ENCODE measurements at regions not wholly inside any gene's neighbourhood (a gene's known extent, or its start where the extent isn't known, plus 50 kb on each side); places are given as distances from the start of the nearest gene placed in this dataset.

DNA sequence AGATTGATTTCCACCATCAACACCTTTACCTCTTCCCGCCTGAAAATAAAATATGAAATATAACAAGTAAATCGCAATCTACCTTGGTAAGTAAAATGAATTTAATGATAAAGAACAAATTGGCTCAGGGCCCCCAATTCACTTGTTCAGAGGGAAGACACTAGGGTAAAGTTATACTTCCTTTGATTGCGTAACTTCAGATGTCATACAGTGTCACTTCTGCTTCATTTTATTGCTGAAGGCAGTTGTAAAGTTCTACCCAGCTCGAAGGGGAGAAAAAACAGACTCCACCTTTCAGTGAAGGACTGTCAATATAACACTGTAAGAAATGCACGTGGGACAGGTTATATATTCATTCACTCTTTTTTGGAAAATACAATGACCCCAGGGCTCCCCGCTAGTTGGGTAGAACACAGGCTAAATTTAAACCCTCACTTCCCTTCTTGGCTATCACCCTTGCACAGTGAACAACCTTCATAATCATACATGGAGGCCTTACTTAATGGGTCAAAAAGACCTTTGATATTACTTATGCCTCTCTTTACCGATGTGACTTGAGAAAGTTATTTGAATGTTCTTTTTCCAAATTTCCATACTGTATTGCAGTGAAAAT is 848.8 kb downstream of the MAT2B start:
- TF ChIP-seq POU6F1 (CRISPR knock-in tag; IDR thresholded peaks at IDR 0.05; ENCODE audit: borderline replicate concordance, low read depth) = no peak
- TF ChIP-seq ARNTL (CRISPR knock-in tag; IDR thresholded peaks at IDR 0.05; ENCODE audit: borderline replicate concordance, low read depth) = no peak
- no peak for TF ChIP-seq TSHZ2 (CRISPR knock-in tag; IDR thresholded peaks at IDR 0.05)
- TF ChIP-seq SNAI2 (CRISPR knock-in tag; IDR thresholded peaks at IDR 0.05) = no peak
- no peak for TF ChIP-seq ESRRG (CRISPR knock-in tag; IDR thresholded peaks at IDR 0.05)
- no peak for TF ChIP-seq ZFP3 (CRISPR knock-in tag; IDR thresholded peaks at IDR 0.05)
- no peak for TF ChIP-seq ZC3H10 (CRISPR knock-in tag; IDR thresholded peaks at IDR 0.05)
- ATAC-seq = no peak

DNA sequence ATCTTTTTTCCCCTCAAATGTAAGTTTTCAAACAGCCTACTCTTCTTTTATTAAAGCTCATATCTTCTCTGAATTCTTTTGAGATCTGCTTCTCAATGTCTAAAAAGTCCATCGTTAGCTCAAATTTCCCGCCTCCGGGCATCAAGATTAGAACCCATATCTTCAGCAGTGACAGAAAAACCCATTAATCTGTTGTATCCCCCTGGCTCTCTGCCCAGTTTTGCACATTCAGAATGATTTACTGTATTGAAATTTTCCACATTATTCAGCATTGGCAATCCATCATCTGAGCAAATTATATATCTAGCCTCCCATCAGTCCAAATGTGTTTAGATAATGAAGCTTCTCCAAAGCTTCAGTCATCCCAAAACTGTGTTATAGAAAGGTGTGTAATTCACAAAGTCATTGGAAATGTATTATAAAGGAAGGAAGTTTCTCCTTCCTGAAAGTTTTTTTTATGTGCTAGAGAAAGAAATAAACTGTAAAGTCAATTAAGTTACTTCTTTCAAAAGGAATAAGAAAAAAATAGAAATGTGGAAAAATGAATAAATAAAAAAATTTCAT is 849.9 kb downstream of the MAT2B start:
- ATAC-seq = no peak
- TF ChIP-seq TCF4 (CRISPR knock-in tag; IDR thresholded peaks at IDR 0.05; ENCODE audit: borderline replicate concordance) = no peak
- TF ChIP-seq ARNTL (CRISPR knock-in tag; IDR thresholded peaks at IDR 0.05; ENCODE audit: borderline replicate concordance, low read depth) = no peak
- no peak for TF ChIP-seq ZNF8 (CRISPR knock-in tag; IDR thresholded peaks at IDR 0.05)
- TF ChIP-seq, protein P1, sequence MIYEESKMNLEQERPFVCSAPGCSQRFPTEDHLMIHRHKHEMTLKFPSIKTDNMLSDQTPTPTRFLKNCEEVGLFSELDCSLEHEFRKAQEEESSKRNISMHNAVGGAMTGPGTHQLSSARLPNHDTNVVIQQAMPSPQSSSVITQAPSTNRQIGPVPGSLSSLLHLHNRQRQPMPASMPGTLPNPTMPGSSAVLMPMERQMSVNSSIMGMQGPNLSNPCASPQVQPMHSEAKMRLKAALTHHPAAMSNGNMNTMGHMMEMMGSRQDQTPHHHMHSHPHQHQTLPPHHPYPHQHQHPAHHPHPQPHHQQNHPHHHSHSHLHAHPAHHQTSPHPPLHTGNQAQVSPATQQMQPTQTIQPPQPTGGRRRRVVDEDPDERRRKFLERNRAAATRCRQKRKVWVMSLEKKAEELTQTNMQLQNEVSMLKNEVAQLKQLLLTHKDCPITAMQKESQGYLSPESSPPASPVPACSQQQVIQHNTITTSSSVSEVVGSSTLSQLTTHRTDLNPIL (CRISPR knock-in tag; IDR thresholded peaks at IDR 0.05; ENCODE audit: low read depth) = no peak
- no peak for TF ChIP-seq PPARA (CRISPR knock-in tag; IDR thresholded peaks at IDR 0.05; ENCODE audit: borderline replicate concordance)
- no peak for TF ChIP-seq OSR1 (CRISPR knock-in tag; IDR thresholded peaks at IDR 0.05)
- TF ChIP-seq ISL1 (CRISPR knock-in tag; IDR thresholded peaks at IDR 0.05) = peak; percentile 52

DNA sequence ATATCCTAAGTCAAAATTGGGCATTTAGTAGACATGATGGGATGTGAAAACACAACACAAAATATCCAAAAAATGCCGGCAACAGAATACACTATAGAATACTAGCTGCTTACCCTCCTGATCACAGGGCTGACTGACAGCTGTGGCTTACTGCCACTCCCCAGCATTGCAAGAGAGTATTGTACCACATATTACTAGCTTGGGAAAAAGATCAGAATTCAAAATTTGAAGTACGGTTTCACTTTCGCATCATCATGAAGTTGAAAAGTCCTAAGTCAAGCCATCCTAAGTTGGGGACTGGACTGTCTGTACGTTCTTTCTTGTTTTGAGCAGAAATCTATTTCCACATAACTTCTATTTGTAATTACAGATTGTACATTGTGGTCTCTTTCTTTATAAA is 851.4 kb downstream of the MAT2B start:
- no peak for TF ChIP-seq SNAI2 (CRISPR knock-in tag; IDR thresholded peaks at IDR 0.05)
- TF ChIP-seq ZC3H10 (CRISPR knock-in tag; IDR thresholded peaks at IDR 0.05) = no peak
- ATAC-seq = no peak

DNA sequence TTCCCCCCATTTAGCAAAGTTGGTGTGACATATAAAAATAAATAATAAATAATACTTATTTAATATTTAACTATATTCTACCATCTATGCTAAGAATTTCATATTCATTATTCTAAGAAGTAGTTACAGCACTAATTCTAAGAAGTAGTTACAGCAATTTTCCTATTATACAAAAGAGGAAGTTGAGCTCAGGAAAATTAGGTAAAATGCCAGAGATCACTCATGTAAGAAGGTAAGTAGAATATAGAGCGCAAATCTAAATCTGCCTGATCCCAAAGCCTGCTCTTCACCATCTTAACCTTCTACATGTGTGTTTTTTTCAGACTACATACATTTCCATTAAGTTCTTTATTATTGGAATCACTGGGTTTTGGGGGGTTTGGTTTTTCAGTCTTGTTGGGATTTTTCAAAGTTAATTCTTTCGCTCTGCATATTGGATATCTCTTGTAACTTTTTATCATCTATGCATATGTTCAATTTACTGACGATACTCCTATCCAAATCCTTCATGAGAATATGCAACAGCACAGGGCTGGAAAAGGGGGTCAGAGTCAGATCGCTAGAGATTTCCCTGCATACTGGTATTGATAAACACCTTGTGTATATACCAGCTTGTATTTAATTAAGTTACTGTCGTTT is 852.1 kb downstream of the MAT2B start:
- no peak for ATAC-seq
- TF ChIP-seq RARB (CRISPR knock-in tag; IDR thresholded peaks at IDR 0.05) = no peak
- TF ChIP-seq TSHZ2 (CRISPR knock-in tag; IDR thresholded peaks at IDR 0.05) = no peak
- TF ChIP-seq CSRNP3 (CRISPR knock-in tag; IDR thresholded peaks at IDR 0.05) = no peak
- no peak for TF ChIP-seq ZNF70 (CRISPR knock-in tag; IDR thresholded peaks at IDR 0.05)
- no peak for TF ChIP-seq ZFP3 (CRISPR knock-in tag; IDR thresholded peaks at IDR 0.05)
- no peak for TF ChIP-seq ESRRG (CRISPR knock-in tag; IDR thresholded peaks at IDR 0.05)
- no peak for TF ChIP-seq ISL1 (CRISPR knock-in tag; IDR thresholded peaks at IDR 0.05)
- TF ChIP-seq POU6F1 (CRISPR knock-in tag; IDR thresholded peaks at IDR 0.05; ENCODE audit: borderline replicate concordance, low read depth) = no peak
- TF ChIP-seq GLIS3 (CRISPR knock-in tag; IDR thresholded peaks at IDR 0.05) = no peak
- TF ChIP-seq SNAI2 (CRISPR knock-in tag; IDR thresholded peaks at IDR 0.05) = no peak
- TF ChIP-seq ZNF8 (CRISPR knock-in tag; IDR thresholded peaks at IDR 0.05) = no peak
- TF ChIP-seq, protein P1 (CRISPR knock-in tag; IDR thresholded peaks at IDR 0.05; ENCODE audit: low read depth) = no peak
- no peak for TF ChIP-seq BACH2 (CRISPR knock-in tag; IDR thresholded peaks at IDR 0.05; ENCODE audit: borderline replicate concordance)
- TF ChIP-seq ZNF565 (CRISPR knock-in tag; conservative IDR thresholded peaks at IDR 0.05; ENCODE audit: low read depth) = no peak
- no peak for TF ChIP-seq PPARA (CRISPR knock-in tag; IDR thresholded peaks at IDR 0.05; ENCODE audit: borderline replicate concordance)
- TF ChIP-seq ARNTL (CRISPR knock-in tag; IDR thresholded peaks at IDR 0.05; ENCODE audit: borderline replicate concordance, low read depth) = no peak

Measured in SK-N-SH treated with all-trans-retinoic acid at 6 μM for 48 hours (cell line).